HG03025 (cell line): ENCODE measurements at regions not wholly inside any gene's neighbourhood (a gene's known extent, or its start where the extent isn't known, plus 50 kb on each side); places are given as distances from the start of the nearest gene placed in this dataset.
"Not testable (repeated sequence)": the region's sequence is repeated elsewhere in the genome, so short reads cannot be mapped to it uniquely, and the experiment has no call there.

ENCODE experiments used
- ATAC-seq: cut with Tn5 transposase; IDR thresholded peaks from one replicate; pipeline ENCODE4 v1.9.1; 2021; ENCODE audit warnings: mild to moderate bottlenecking, moderate library complexity; ENCODE audit not compliant: unreplicated experiment, low FRiP score

DNA sequence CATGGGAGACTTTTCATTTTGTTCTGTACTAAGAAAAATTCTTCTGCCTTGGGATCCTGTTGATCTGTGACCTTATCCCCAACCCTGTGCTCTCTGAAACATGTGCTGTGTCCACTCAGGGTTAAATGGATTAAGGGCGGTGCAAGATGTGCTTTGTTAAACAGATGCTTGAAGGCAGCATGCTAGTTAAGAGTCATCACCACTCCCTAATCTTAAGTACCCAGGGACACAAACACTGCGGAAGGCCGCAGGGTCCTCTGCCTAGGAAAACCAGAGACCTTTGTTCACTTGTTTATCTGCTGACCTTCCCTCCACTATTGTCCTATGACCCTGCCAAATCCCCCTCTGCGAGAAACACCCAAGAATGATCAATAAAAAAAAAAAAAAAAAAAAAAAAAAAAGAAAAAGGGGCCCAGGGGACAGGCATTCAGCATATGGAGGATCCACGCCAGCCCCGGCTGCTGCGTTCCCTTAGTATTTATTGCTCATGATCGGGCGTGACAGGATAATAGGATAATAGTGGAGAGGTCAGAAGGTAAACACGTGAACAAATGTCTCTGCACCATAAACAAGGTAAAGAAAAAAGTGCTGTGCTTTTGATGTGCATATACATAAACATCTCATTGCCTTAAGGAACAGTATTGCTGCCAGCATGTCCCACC is 113.7 kb upstream of the ZNF92 start:
- ATAC-seq = not testable (repeated sequence)

- ATAC-seq = no peak
Observed at GRCh38 chr7:65254061-65254460, 119.6 kb upstream of the ZNF92 start.

GRCh38 chr7:65251851-65252620 is 121.6 kb upstream of the ZNF92 start:
- no peak for ATAC-seq

- no peak for ATAC-seq
Observed at GRCh38 chr7:65250697-65251395, 122.8 kb upstream of the ZNF92 start.

- no peak for ATAC-seq
Observed at GRCh38 chr7:65250216-65250615, 123.4 kb upstream of the ZNF92 start.

DNA sequence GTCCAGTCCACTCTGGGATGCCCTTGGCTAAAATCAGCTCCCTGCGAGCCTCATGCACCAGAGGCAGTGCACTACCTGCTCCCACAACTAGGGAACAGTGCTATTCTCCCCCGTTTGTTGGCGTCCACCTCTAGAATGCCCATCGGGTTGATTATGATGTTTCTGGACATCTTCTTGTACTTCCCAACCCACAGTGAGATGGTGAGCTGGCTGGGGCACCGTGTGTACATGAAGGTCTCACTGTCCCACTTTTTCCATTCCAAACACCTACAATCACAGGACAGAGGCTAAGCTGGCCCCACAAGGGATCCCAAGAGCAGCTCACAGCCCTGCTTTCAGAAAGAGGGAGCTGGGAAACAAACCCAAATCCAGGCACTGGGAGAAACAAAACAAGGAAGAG is 126.2 kb upstream of the ZNF92 start:
- no peak for ATAC-seq

DNA sequence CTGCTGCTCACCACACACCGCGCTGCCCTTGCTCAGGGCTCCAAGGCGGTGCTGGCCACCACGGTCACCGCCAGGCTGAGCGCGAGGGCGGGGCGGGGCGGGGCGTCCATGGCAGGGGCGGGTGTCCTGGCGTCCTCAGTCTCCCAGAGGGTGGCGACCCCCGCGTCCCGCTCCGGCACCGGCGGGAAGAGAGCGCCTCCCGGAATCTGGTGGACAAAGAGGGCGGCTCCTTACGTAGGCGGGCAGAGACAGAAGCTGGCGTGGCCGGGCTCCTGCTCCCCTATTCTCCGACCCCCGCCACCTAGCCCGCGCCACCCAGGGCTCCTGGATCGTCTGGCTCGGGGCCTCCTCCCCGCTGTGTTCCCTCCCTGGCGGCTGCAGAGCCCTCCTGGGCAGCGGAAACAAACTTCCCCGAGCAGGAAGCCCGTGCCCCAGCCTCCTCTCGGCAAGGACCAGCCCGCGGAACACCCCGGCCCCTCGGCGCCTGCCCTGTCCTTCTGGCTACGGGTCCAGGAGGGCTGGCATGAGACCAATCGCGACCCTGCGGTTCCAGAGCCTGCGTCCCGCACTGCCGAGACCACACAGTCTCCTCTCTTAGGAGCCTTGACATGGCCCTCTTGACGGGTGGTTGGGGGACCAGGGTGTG is 133.8 kb upstream of the ZNF92 start:
- no peak for ATAC-seq

DNA sequence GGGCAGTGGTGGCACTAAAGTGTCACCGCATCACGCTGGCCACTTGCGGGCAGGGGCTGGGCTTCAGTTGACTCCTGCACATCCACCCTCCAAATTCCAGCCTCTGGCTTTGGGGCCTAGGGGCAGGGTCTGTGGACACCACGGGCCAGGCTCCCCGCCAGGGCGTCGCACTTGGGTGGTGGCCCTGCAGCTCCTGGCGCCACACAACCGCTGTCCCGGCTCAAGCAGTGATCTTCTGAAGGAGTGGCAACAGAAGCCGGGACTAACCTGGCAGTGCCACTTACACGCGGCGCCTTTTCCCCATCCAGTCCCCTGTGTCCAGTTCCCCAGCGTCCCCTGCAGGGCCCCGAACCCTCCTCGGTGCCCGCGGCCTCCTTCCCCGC is 134.3 kb upstream of the ZNF92 start:
- no peak for ATAC-seq

DNA sequence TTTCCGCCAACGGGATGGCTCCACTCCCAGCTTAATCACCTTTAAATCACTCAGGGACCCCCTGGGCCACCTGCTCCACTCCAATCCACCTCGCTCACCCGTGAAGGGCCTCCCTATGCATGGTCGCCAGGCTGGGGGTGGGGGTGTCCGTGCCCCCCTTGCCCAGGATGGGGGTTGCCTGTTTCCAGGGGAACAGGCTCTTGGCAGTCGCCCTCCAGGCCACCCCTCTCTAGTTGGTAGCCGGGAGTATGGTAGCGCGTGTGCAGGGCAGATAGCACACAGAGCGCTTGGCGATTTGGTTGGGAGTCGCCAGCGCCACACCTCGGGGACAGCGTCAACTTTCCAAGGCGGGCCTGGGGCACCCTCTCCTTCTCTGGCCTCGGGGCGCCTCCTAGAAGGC is 134.9 kb upstream of the ZNF92 start:
- no peak for ATAC-seq

DNA sequence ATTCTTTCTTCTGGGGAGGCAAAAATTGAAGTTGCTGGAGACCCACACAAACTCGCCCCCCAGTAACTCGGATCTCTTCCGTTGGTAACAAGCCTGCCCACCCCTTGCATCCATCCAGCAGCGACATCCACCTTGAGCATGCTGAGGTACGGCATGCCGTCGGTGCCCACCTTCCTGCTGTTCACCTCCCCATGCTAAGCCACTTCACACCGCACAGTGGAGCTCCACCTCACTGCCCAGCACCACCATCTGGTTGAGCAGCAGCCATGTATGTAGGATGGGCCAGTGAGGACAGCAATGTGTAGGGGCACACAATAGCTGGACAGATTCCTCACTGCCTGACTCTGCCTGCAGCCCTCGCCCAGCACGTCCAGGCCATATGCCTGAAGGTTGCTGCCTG is 138.1 kb upstream of the ZNF92 start:
- no peak for ATAC-seq

DNA sequence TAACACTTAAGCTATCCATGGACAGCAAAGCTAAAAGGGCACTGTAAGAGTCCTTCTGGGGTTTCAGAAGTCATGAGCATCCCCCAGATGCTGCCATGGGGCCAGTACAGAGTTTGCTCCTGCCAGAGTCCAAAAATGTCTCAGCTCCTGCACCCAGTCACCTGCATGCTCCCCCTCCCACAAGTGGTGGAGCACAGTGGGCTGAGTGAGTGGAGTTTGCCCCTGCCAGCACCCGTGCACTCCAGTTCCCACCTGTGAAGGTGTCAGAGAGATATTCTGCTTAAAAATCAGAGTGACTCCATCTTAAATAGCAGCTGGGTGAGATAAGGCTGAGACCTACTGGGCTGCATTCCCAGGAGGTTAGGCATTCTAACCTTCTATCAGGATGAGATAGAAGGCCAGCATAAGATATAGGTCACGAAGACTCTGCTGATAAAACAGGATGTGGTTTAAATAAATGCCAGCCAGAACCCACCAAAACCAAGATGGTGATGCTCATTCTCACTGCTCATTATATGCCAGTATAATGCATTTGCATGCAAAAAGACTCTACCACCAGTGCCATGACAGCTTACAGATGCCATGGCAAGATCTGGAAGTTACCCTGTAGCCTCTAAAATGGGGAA is 140.1 kb upstream of the ZNF92 start:
- ATAC-seq = no peak

DNA sequence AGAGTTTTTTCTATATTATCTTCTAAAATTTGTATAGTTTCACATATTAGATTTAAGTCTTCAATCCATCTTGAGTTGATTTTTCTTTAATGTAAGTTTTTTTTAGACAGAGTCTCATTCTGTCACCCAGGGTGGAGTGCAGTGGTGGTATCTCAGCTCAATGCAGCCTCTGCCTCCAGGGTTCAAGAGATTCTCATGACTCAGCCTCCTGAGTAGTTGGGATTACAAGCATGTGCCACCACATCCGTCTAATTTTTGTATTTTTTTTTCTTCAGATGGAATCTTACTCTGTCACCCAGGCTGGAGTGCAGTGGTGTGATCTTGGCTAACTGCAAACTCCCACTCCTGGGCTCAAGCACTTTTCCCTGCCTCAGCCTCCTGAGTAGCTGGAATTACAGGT is 143.4 kb upstream of the ZNF92 start:
- no peak for ATAC-seq

GRCh38 chr7:65225422-65226006 is 148.1 kb upstream of the ZNF92 start:
- ATAC-seq = no peak

GRCh38 chr7:65222655-65223054 is 151.0 kb upstream of the ZNF92 start:
- no peak for ATAC-seq

DNA sequence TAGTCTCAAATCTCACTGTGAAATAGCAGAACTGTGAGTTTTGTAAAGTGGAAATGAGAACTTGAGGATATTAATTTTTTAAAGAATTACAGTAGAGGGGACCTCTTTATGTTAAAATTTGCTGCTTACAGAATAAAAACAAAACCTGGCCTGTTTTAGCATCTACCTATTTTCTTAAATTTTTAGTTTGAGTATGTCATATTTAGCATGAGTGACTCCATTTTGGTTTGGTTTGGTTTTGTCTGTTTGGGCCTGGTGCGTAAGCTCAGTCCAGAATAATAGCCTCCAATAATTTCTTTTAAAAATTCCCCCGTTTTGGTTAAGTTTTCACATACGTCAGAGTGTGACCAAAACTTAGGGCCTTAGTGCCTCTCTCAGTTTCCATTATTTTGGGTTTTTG is 152.0 kb upstream of the ZNF92 start:
- no peak for ATAC-seq

- ATAC-seq = no peak
Observed at GRCh38 chr7:65219623-65220022, 154.0 kb upstream of the ZNF92 start.

- ATAC-seq = no peak
Observed at GRCh38 chr7:65216469-65216868, 157.2 kb upstream of the ZNF92 start.

GRCh38 chr7:65213260-65213659 is 160.4 kb upstream of the ZNF92 start:
- ATAC-seq = not testable (repeated sequence)

GRCh38 chr7:65199221-65199620 is 174.4 kb upstream of the ZNF92 start:
- not testable (repeated sequence) for ATAC-seq

- ATAC-seq = not testable (repeated sequence)
Observed at GRCh38 chr7:65193334-65194058, 180.2 kb upstream of the ZNF92 start.
